ENCODE measurements at regions not wholly inside any gene's neighbourhood (a gene's known extent, or its start where the extent isn't known, plus 50 kb on each side); places are given as distances from the start of the nearest gene placed in this dataset.

DNA sequence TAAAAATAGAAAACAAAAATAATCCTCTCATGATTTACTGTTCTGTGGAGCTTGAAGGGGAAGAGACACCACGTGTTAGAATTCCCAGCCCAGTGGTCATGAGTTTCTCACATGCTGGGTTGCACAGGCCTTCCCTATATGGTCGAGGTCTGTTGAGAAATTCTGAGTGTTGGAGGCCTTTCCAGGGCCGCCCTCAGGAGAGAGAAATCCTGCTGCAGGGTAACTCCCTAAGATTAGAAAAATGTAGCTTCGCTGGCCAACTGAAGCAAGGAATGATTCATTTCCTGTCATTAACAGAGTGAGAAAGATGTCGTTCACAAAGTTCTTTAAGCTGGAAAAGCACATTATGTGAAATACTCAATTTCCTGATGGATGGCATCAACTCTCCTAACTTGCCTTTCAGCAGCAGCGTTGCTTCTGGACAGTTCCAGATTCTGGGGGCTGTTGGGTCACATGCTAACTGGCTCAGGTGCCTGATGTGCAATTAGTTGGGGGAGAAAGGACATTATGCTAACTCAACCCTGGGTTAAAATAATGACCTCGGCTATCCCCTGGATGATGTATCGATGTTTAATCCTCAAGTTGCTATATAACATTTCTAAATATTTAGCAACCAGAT lies 104.8 kb upstream of the CD180 start:
- no peaks in the 10 kb centered on the region for H3K36me3 Mint-ChIP-seq
- DNase-seq = no peak

DNA sequence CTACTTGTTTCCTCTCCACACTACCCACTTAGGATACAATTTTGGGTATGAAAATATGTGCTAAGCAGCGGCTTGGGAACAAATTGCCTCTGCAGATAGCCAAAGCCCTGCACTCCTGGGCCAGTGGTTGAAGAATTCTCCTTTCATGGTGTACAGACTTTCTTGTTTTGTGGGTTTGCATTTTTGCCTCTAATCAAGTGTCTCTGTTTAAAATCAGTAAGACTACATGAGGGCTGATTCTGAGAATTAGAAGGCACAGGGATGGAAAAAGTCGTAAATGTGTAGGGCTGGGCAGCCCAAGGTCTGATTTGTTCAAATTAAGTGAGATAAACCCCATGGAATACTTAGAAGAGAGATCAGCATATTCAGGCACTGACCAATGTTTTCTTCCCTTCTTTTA lies 103.7 kb upstream of the CD180 start:
- H3K36me3 Mint-ChIP-seq = no peaks in the 10 kb centered on the region
- H3K4me3 Mint-ChIP-seq = no peak overlapping the region
- no peaks in the 10 kb centered on the region for H3K27me3 Mint-ChIP-seq
- H3K27ac Mint-ChIP-seq = no peak overlapping the region
- DNase-seq = no peak
- no peaks in the 10 kb centered on the region for H3K9me3 Mint-ChIP-seq
- H3K4me1 Mint-ChIP-seq = peaks cover 3% of the 10 kb centered on the region

More for the DNA sequence above, 104.8 kb upstream of the CD180 start:
- Mint-ChIP-seq H3K9me3 (no peaks in the 10 kb centered on the region), H3K27ac (no peak overlapping the region), H3K27me3 (no peaks in the 10 kb centered on the region), H3K4me1 (peaks cover 6% of the 10 kb centered on the region), H3K4me3 (no peak overlapping the region)

GRCh38 chr5:67299231-67299735 lies 102.7 kb upstream of the CD180 start:
- no peaks in the 10 kb centered on the region for H3K9me3 Mint-ChIP-seq
- H3K4me3 Mint-ChIP-seq = no peak overlapping the region
- DNase-seq = no peak
- no peak overlapping the region for H3K27ac Mint-ChIP-seq
- no peaks in the 10 kb centered on the region for H3K36me3 Mint-ChIP-seq
- no peaks in the 10 kb centered on the region for H3K27me3 Mint-ChIP-seq
- peaks cover 3% of the 10 kb centered on the region for H3K4me1 Mint-ChIP-seq

DNA sequence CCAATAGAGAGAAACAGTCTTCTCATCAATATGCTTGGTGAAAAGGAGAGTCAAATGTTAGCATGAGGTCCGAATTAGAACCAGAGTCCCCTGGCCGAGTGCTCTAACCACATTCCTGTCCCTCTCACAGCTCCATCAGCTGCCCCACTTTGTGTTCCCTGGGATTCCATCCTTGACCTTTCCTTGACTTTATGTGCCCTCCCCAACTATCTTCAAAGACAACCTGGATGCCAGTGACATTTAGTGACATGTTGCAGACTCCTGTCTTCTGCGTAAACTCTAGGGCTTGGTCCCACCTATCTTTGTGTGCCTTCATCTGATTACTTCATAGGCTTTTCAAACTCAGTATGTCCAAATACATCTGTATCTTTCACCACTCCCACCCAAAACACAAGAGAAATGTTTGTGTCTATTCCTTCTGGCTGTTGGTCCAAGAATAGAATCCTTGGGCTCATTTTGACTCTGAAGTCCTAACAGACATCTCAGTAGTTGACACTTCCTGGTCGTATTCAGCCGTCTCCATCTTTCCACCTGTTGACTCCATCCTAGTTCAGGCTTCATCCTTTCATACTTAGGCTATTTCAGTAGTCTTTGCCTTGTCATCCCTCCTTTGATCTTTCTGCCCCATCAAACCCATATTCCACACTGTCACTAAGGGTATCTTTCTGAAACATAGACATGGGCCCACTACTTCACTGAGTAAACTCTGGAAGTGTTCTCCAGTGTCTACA lies 101.4 kb upstream of the CD180 start:
- no peak for DNase-seq
- Mint-ChIP-seq H3K9me3 (no peaks in the 10 kb centered on the region), H3K4me3 (no peak overlapping the region), H3K36me3 (no peaks in the 10 kb centered on the region), H3K27ac (no peak overlapping the region), H3K27me3 (no peaks in the 10 kb centered on the region), H3K4me1 (no peaks in the 10 kb centered on the region)

DNA sequence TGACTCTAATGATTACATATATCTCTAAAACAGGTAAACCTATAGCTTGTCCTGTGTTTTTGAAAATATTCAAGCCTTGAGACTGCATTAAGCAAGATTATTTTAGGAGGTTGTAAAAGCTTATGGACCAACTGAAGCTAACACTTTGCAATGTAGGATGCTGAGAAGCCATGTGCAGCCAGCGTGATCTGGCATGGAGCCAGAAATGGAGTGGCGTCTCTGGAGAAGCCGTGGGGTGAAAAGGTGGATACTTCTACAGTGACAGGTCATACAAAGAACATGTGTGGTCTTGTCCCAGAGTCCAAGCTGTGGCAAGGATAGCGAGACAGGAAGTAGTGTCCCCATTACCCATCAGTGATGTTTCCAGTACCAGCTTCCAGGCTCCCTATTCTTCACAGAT lies 100.8 kb upstream of the CD180 start:
- H3K4me1 Mint-ChIP-seq = no peaks in the 10 kb centered on the region
- no peaks in the 10 kb centered on the region for H3K9me3 Mint-ChIP-seq
- H3K27me3 Mint-ChIP-seq = no peaks in the 10 kb centered on the region
- DNase-seq = no peak
- H3K27ac Mint-ChIP-seq = no peak overlapping the region
- H3K36me3 Mint-ChIP-seq = no peaks in the 10 kb centered on the region
- no peak overlapping the region for H3K4me3 Mint-ChIP-seq

GRCh38 chr5:67294266-67294938 lies 97.8 kb upstream of the CD180 start:
- Mint-ChIP-seq H3K9me3 (no peaks in the 10 kb centered on the region), H3K36me3 (no peaks in the 10 kb centered on the region), H3K4me3 (no peak overlapping the region)

GRCh38 chr5:67293226-67293625 lies 96.6 kb upstream of the CD180 start:
- no peak for DNase-seq
- Mint-ChIP-seq H3K9me3 (no peaks in the 10 kb centered on the region), H3K4me1 (no peaks in the 10 kb centered on the region), H3K4me3 (no peak overlapping the region), H3K27me3 (no peaks in the 10 kb centered on the region), H3K27ac (no peak overlapping the region), H3K36me3 (no peaks in the 10 kb centered on the region)

More at GRCh38 chr5:67294266-67294938, 97.8 kb upstream of the CD180 start:
- Mint-ChIP-seq H3K4me1 (no peaks in the 10 kb centered on the region), H3K27ac (no peak overlapping the region), H3K27me3 (no peaks in the 10 kb centered on the region)
- no peak for DNase-seq

DNA sequence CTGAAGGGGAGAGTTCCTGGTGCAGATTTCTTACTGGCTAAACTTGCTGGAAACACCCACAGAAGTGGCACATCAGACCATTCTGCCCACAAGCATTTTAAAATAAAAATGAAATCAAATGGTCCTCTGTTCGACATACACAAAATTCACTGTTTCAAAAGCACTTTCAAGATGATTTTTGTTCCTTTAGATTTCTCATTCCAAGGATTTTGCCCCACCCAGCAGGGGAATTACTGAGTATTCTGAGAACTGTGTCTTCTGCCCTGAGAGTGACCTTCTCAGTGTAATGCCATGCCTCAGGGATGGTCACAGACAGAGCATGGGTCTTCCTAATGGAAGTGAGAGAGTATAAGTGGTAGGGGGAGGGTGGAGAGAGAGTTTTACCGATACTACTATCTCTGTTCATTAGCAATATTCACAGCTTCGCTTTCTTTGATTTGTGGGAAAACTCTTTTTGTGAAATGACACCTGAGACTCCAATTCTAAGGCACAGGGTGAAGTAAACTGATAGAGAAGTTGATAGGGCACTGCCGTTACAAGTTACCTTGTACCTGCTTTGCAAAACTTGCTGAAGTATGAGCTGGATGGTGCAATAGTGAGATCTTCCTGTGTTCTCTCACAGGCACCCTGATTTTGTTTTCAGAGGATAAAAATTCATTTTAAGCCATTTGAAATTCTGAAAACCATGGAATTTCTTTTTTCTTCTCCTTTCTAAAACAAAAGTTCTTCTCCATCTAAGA lies 95.8 kb upstream of the CD180 start:
- Mint-ChIP-seq H3K36me3 (no peaks in the 10 kb centered on the region), H3K27ac (no peak overlapping the region), H3K9me3 (no peaks in the 10 kb centered on the region), H3K4me3 (no peak overlapping the region), H3K4me1 (no peaks in the 10 kb centered on the region), H3K27me3 (no peaks in the 10 kb centered on the region)
- DNase-seq = no peak

DNA sequence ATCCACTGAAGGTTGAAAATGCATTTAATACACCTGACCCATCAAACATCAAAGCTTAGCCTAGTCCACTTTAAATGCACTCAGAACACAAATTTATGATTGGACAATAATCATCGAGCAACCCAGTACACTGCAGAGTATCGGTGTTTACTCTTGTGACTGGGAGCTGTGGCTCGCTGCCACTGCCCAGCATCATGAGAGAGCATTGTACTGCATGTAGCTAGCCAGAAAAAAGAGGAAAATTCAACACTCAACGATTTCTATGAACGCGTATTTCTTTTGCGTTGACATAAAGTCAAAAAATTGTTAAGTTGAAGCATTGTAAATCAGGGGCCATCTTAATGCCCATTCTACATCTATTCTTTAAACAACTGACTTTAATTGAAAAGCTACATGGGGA lies 95.1 kb upstream of the CD180 start:
- Mint-ChIP-seq H3K27ac (no peak overlapping the region), H3K4me1 (no peaks in the 10 kb centered on the region), H3K27me3 (no peaks in the 10 kb centered on the region), H3K4me3 (no peak overlapping the region), H3K9me3 (no peaks in the 10 kb centered on the region), H3K36me3 (no peaks in the 10 kb centered on the region)
- DNase-seq = no peak

GRCh38 chr5:67291066-67291465 lies 94.5 kb upstream of the CD180 start:
- Mint-ChIP-seq H3K4me1 (no peaks in the 10 kb centered on the region), H3K27ac (no peak overlapping the region), H3K36me3 (no peaks in the 10 kb centered on the region), H3K9me3 (no peaks in the 10 kb centered on the region), H3K4me3 (no peak overlapping the region), H3K27me3 (no peaks in the 10 kb centered on the region)
- no peak for DNase-seq

GRCh38 chr5:67290655-67291054 lies 94.1 kb upstream of the CD180 start:
- Mint-ChIP-seq H3K27me3 (no peaks in the 10 kb centered on the region), H3K36me3 (no peaks in the 10 kb centered on the region), H3K9me3 (no peaks in the 10 kb centered on the region), H3K4me3 (no peak overlapping the region), H3K4me1 (no peaks in the 10 kb centered on the region), H3K27ac (no peak overlapping the region)
- no peak for DNase-seq

GRCh38 chr5:67289763-67290521 lies 93.3 kb upstream of the CD180 start:
- no peaks in the 10 kb centered on the region for H3K27me3 Mint-ChIP-seq
- no peaks in the 10 kb centered on the region for H3K36me3 Mint-ChIP-seq
- H3K4me3 Mint-ChIP-seq = no peak overlapping the region
- DNase-seq = no peak
- no peaks in the 10 kb centered on the region for H3K9me3 Mint-ChIP-seq
- H3K27ac Mint-ChIP-seq = no peak overlapping the region
- no peaks in the 10 kb centered on the region for H3K4me1 Mint-ChIP-seq

DNA sequence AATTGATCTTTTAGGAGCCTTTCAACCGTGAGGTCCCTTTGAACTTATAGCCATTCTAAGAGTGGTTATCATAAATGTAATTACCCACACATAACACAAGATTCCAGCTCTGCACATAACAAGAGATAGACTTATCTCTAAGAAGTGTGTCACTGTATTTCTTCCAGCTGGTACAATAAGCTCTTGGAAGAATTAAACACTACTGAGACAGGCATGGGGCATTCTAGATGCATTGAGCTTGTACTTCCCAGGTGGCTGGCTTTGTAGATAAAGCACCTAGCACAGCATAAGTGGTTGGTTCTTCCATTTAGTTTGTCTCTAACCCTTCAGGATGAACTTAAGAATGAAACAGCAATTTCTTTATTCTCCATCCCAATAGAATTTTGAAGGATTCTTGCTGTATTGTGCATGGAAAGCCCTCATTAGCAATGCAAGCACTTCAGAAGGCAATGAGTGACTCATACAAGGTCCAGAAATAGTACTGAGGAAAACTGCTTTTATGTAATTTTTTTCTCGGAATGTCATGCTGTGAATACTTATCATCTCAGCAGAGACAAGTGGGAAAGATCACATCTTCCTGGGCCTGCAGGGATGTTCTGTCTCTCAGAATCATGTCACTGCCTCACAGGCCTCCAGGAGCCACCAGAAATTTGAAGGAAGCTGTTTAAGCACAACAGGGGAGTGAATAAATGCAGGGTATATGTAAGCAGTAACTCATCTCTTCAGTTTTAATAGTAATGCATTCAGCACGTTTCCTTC lies 91.1 kb upstream of the CD180 start:
- no peak for DNase-seq
- H3K4me3 Mint-ChIP-seq = no peak overlapping the region

GRCh38 chr5:67286006-67286405 lies 89.4 kb upstream of the CD180 start:
- Mint-ChIP-seq H3K4me1 (no peaks in the 10 kb centered on the region), H3K27me3 (no peaks in the 10 kb centered on the region), H3K4me3 (no peak overlapping the region), H3K36me3 (no peaks in the 10 kb centered on the region), H3K9me3 (no peaks in the 10 kb centered on the region), H3K27ac (no peak overlapping the region)
- no peak for DNase-seq

More for the DNA sequence above, 91.1 kb upstream of the CD180 start:
- Mint-ChIP-seq H3K27me3 (no peaks in the 10 kb centered on the region), H3K36me3 (no peaks in the 10 kb centered on the region), H3K27ac (no peak overlapping the region), H3K9me3 (no peaks in the 10 kb centered on the region), H3K4me1 (no peaks in the 10 kb centered on the region)
